ENCODE measurements at regions not wholly inside any gene's neighbourhood (a gene's known extent, or its start where the extent isn't known, plus 50 kb on each side); places are given as distances from the start of the nearest gene placed in this dataset.

- H3K4me3 ChIP-seq (ENCODE audit: low read depth, low read length), result no peak overlapping the region
- no peak for DNase-seq
- no peaks in the 10 kb centered on the region for H3K36me3 ChIP-seq
- H3K9me3 ChIP-seq, result no peaks in the 10 kb centered on the region; the same call in 1 of the 2 replicates
- no peak for TF ChIP-seq CTCF (IDR thresholded peaks at IDR 0.05; ENCODE audit: low read depth, low read length)
- no peaks in the 10 kb centered on the region for H3K27me3 ChIP-seq
- no peaks in the 10 kb centered on the region for H3K4me1 ChIP-seq
These were observed 148.7 kb downstream of the KDR start for GRCh38 chr4:54976682-54977081.

- Histone ChIP-seq H3K4me1 (no peaks in the 10 kb centered on the region), H3K27me3 (no peaks in the 10 kb centered on the region), H3K36me3 (no peaks in the 10 kb centered on the region), H3K9me3 (no peaks in the 10 kb centered on the region; the same call in 1 of the 2 replicates), H3K4me3 (ENCODE audit: low read depth, low read length) (no peak overlapping the region)
- DNase-seq, result no peak
- TF ChIP-seq CTCF (IDR thresholded peaks at IDR 0.05; ENCODE audit: low read depth, low read length), result no peak
These were observed 149.4 kb downstream of the KDR start for GRCh38 chr4:54976031-54976430.

DNA sequence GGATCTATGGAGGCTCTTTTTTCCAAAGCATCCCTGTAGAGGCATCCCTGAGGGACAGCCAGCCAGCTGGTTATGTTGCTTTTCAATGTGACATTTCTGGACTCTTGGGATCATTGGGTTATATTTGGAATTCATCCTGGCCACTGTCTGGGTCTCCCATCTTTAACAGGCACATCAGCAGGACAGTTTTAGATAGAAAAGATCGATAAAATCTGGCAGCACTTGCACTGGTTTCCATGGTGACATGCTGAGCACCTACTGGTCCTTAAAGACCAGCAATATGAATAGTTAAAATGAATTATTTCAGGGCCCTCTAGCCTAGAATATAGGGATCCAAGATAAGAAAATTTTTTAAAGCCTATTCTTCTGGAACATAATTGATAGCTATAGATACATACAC, 151.6 kb downstream of the KDR start:
- Histone ChIP-seq H3K9me3 (no peaks in the 10 kb centered on the region; the same call in 1 of the 2 replicates), H3K36me3 (no peaks in the 10 kb centered on the region), H3K4me3 (ENCODE audit: low read depth, low read length) (no peak overlapping the region), H3K4me1 (no peaks in the 10 kb centered on the region), H3K27me3 (no peaks in the 10 kb centered on the region)
- DNase-seq, result no peak
- TF ChIP-seq CTCF (IDR thresholded peaks at IDR 0.05; ENCODE audit: low read depth, low read length), result no peak

GRCh38 chr4:54971474-54971950, 153.9 kb downstream of the KDR start:
- no peak for DNase-seq
- TF ChIP-seq CTCF (IDR thresholded peaks at IDR 0.05; ENCODE audit: low read depth, low read length), result peak; percentile 67
- Histone ChIP-seq H3K36me3 (no peaks in the 10 kb centered on the region), H3K27me3 (no peaks in the 10 kb centered on the region), H3K4me3 (ENCODE audit: low read depth, low read length) (no peak overlapping the region), H3K9me3 (no peaks in the 10 kb centered on the region), H3K4me1 (no peaks in the 10 kb centered on the region)

GRCh38 chr4:54967289-54967688, 158.1 kb downstream of the KDR start:
- Histone ChIP-seq H3K9me3 (no peaks in the 10 kb centered on the region), H3K36me3 (no peaks in the 10 kb centered on the region), H3K4me1 (no peaks in the 10 kb centered on the region), H3K4me3 (ENCODE audit: low read depth, low read length) (no peak overlapping the region), H3K27me3 (no peaks in the 10 kb centered on the region)
- no peak for TF ChIP-seq CTCF (IDR thresholded peaks at IDR 0.05; ENCODE audit: low read depth, low read length)
- DNase-seq, result no peak

DNA sequence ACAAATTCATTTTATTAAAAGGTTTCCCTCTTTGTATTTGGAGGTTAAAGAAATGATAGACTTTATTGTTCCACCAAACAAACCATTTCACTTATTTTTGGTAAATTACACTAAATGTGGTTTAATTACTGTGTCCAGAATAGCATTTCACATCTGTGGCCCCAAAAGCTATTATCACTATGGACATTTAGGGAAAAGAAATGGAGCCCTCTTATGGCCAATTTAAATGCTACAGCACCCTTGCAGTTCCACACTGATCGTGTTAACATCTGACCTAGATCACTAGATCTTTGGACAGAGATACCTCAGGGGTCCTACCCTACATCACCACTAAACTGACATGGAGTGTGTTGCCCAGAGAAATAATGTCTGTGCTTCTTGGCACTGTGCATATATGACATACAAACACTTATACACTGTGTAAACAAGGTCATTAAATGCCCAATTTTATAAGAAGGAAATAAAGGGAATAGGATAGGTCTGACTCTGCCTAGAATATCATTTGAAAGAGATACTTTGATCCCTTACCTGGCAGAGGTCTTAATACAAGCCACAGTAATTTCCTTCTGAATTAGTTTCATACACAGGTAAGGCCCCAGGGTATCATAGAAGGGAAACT, 163.9 kb downstream of the KDR start:
- Histone ChIP-seq H3K4me1 (no peaks in the 10 kb centered on the region), H3K27me3 (no peaks in the 10 kb centered on the region), H3K9me3 (no peaks in the 10 kb centered on the region), H3K4me3 (ENCODE audit: low read depth, low read length) (no peak overlapping the region), H3K36me3 (no peaks in the 10 kb centered on the region)
- peak; percentile 55 for TF ChIP-seq CTCF (IDR thresholded peaks at IDR 0.05; ENCODE audit: low read depth, low read length)
- no peak for DNase-seq

All from BE2C (cell line).